ENCODE measurements at regions not wholly inside any gene's neighbourhood (a gene's known extent, or its start where the extent isn't known, plus 50 kb on each side); places are given as distances from the start of the nearest gene placed in this dataset.
"Not testable (repeated sequence)": the region's sequence is repeated elsewhere in the genome, so short reads cannot be mapped to it uniquely, and the experiment has no call there.

DNA sequence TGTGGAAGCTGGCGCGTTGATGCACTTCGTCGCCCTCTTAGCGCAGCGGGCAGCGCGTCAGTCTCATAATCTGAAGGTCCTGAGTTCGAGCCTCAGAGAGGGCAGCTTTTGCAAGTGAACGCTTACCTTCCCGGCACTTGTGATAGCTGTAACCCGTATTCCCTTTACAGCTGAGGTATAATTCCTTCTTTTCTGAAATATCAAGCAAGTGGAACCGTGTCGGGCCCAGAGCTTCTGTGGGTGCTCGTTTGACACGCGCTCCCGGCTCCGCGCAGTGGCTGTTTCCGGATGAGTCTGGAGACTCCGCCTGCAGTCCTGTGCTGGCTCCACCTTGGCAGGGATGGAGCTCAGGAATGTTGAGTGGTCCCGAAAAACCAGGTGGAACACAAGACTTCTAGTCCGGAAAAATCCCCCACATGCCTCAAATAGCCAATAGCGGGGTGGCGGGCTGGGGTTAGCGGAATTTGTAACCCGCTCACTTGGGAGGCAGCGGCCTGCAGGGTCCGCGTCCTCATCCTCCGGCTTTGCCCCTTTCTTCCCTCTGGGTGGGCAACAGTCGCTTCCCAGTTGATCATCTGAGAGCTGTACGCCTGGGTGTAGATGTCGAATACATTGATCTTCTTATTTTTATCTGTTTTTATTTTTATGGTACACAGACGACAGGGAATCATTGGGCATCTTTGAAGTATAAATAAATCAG is 106.8 kb upstream of the ZNF322 start:
- not testable (repeated sequence) for H3K4me3 ChIP-seq (replicated peaks; ENCODE audit: insufficient read depth, low read length); H3K27me3 ChIP-seq (ENCODE audit: insufficient read depth, poor library complexity, severe bottlenecking); DNase-seq (ENCODE audit: low read depth in 1 of 2, low spot score in 1 of 2); H3K27ac ChIP-seq (replicated peaks)

DNA sequence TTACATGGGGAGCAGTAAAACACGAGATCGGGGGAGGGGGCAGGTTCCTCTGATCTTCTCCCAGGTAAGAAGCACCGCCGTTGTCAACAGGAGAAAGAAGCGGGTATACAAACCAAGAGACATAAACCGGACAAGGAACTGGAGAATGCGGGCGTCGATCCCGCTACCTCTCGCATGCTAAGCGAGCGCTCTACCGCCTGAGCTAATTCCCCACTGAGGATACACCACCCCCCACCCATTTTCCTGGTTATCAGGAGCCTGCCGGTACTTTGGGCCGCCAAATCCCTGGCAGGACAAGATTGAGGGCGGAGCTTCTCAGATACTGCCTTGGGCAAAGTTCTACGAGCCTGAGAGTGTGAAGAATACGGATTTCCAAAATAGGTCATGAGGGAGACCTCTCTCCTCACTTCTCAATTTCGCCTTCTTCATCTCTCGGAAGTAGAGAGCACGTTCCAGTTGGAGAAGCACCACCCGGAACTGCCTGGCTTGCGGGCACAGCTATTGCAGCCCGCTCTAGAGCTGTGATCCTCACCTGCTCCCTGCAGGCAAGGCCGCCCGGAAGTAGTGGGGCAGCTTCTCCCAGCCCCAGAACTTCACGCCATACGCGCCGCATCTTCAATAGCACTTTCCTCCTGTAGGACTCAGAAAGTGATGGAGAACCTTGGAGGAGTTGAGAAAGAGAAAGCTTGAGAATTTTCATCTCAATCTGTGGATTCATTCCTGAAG is 111.6 kb upstream of the ZNF322 start:
- H3K4me3 ChIP-seq (replicated peaks; ENCODE audit: insufficient read depth, low read length); DNase-seq (ENCODE audit: low read depth in 1 of 2, low spot score in 1 of 2); H3K27me3 ChIP-seq (ENCODE audit: insufficient read depth, poor library complexity, severe bottlenecking); H3K27ac ChIP-seq (replicated peaks): not testable (repeated sequence)

DNA sequence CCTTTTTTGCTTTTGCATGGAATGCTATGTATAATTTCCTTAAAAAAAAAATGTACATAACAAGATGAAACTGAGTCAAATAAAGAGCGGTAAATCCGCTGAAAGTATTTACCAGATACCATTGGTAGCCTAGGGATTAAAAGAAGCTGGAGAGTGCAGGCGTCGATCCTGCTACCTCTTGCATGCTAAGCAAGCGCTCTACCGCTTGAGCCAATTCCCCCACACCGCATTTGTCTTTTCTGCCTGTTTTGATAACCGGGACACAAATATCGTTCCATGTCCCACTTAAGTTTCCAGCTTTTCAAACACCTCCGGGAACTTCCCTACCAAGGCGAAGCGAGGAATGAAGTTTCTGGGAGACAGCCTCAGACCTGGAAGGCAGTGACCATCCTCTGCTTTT is 113.9 kb upstream of the ZNF322 start:
- not testable (repeated sequence) for DNase-seq (ENCODE audit: low read depth in 1 of 2, low spot score in 1 of 2); H3K27ac ChIP-seq (replicated peaks); H3K4me3 ChIP-seq (replicated peaks; ENCODE audit: insufficient read depth, low read length); H3K27me3 ChIP-seq (ENCODE audit: insufficient read depth, poor library complexity, severe bottlenecking)

GRCh38 chr6:26780563-26780962 is 121.0 kb upstream of the ZNF322 start:
- H3K27ac ChIP-seq (replicated peaks); H3K27me3 ChIP-seq (ENCODE audit: insufficient read depth, poor library complexity, severe bottlenecking); DNase-seq (ENCODE audit: low read depth in 1 of 2, low spot score in 1 of 2); H3K4me3 ChIP-seq (replicated peaks; ENCODE audit: insufficient read depth, low read length): not testable (repeated sequence)

DNA sequence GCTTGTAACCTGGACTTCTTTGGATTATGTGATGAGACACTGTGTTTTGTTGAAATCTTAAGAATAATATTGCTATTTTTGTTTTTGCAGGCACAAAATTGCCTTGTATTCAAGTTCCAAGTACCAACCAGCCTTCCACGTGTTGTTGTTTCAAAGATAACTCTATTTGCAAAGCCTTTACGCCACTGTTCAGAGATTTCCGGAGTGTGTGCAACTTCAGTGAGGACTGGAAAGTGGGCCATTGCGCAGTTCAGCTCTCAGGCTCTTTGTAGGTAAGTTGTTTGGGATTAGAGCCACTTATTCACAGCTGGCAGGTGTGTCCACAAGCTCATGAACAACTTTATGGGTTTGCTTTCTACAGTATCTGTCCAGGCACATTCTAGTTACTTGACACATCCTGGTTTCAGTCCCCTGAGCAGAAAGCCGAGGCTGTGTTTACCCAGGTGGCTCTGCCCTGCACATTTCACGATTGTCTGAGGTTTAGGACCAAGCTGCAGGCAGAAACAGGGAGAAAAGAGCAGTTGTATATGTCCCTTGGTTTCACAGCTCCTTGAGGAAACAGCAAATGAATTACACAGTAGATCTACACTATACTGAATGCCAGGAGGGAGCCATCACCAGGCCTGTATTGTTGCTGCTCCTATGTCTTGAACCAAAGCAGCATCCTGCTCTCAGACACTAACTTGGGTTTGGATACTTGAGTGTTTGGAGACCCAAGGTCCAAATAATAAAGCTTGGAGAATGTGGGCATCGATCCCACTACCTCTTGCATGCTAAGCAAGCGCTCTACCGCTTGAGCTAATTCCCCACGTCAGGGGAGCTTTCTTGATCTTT is 136.1 kb upstream of the ZNF322 start:
- not testable (repeated sequence) for DNase-seq (ENCODE audit: low read depth in 1 of 2, low spot score in 1 of 2); H3K27ac ChIP-seq (replicated peaks); H3K4me3 ChIP-seq (replicated peaks; ENCODE audit: insufficient read depth, low read length); H3K27me3 ChIP-seq (ENCODE audit: insufficient read depth, poor library complexity, severe bottlenecking)

DNA sequence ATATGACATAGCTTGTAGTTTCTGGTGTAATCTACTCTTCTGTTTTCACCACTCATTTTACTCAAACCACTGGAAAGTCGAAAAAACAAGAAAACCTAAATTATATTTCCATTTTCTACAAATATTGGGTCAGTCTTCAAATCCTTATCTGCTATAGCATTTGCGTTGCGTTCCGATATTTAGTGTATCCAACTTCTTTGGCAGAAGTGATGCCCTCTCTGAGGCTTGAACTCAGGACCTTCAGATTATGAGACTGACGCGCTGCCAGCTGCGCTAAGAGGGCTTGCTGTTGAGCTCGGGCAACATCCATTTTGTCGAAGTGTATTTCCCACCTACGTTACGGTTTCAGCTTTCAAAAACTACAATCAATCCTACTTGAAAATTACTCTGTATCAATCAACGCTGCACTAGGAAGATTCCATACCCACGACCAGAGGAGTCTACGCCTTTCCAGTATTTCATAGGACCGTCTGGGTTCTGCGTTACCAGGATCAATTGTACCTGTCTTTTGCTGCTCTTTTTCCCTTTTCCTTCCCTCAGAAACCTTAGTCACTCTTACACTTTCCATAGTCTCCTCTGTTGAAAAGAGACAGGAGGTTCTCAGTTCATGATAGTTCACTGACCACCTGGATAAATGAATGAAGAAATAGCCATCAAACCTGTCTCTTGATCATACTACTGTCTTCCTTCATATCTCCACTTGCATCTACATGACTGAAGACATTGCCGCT is 140.5 kb upstream of the ZNF322 start:
- not testable (repeated sequence) for H3K27ac ChIP-seq (replicated peaks); H3K27me3 ChIP-seq (ENCODE audit: insufficient read depth, poor library complexity, severe bottlenecking); H3K4me3 ChIP-seq (replicated peaks; ENCODE audit: insufficient read depth, low read length); DNase-seq (ENCODE audit: low read depth in 1 of 2, low spot score in 1 of 2)

DNA sequence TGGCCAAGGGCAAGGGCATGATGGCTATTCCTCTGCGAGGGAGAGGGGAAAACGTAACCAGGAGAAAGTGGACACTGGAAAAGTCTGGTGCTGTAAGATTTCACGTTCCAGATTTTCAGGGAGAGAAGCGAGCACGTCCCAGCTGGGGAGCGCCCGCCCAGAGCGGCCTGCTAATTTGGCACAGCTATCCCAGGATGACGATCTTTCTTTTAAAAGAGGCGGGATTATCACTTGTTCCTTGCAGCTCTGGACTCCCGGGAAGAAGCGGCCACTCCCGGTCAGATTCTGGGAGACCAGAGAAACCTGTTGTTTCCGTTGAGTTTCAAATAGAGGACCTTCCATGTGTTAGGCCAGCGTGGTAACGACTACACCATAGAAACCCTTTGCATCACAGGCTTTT is 144.2 kb upstream of the ZNF322 start:
- not testable (repeated sequence) for H3K4me3 ChIP-seq (replicated peaks; ENCODE audit: insufficient read depth, low read length); H3K27ac ChIP-seq (replicated peaks); DNase-seq (ENCODE audit: low read depth in 1 of 2, low spot score in 1 of 2); H3K27me3 ChIP-seq (ENCODE audit: insufficient read depth, poor library complexity, severe bottlenecking)

GRCh38 chr6:26811486-26812116 is 152.1 kb upstream of the ZNF322 start:
- not testable (repeated sequence) for DNase-seq (ENCODE audit: low read depth in 1 of 2, low spot score in 1 of 2)

GRCh38 chr6:26818640-26819225 is 159.2 kb upstream of the ZNF322 start:
- not testable (repeated sequence) for DNase-seq (ENCODE audit: low read depth in 1 of 2, low spot score in 1 of 2); H3K4me3 ChIP-seq (replicated peaks; ENCODE audit: insufficient read depth, low read length); H3K27me3 ChIP-seq (ENCODE audit: insufficient read depth, poor library complexity, severe bottlenecking); H3K27ac ChIP-seq (replicated peaks)

More at GRCh38 chr6:26811486-26812116, 152.1 kb upstream of the ZNF322 start:
- H3K27me3 ChIP-seq (ENCODE audit: insufficient read depth, poor library complexity, severe bottlenecking); H3K27ac ChIP-seq (replicated peaks); H3K4me3 ChIP-seq (replicated peaks; ENCODE audit: insufficient read depth, low read length): not testable (repeated sequence)

- DNase-seq (ENCODE audit: low read depth in 1 of 2, low spot score in 1 of 2); H3K4me3 ChIP-seq (replicated peaks; ENCODE audit: insufficient read depth, low read length); H3K27ac ChIP-seq (replicated peaks); H3K27me3 ChIP-seq (ENCODE audit: insufficient read depth, poor library complexity, severe bottlenecking): not testable (repeated sequence)
These were observed 168.4 kb upstream of the ZNF322 start for GRCh38 chr6:26827965-26828364.

- not testable (repeated sequence) for H3K27ac ChIP-seq (replicated peaks); DNase-seq (ENCODE audit: low read depth in 1 of 2, low spot score in 1 of 2); H3K4me3 ChIP-seq (replicated peaks; ENCODE audit: insufficient read depth, low read length); H3K27me3 ChIP-seq (ENCODE audit: insufficient read depth, poor library complexity, severe bottlenecking)
These were observed 169.9 kb upstream of the ZNF322 start for GRCh38 chr6:26829480-26829879.

- DNase-seq (ENCODE audit: low read depth in 1 of 2, low spot score in 1 of 2); H3K4me3 ChIP-seq (replicated peaks; ENCODE audit: insufficient read depth, low read length); H3K27ac ChIP-seq (replicated peaks); H3K27me3 ChIP-seq (ENCODE audit: insufficient read depth, poor library complexity, severe bottlenecking): not testable (repeated sequence)
These were observed 171.4 kb upstream of the ZNF322 start for GRCh38 chr6:26830992-26831391.

- DNase-seq (ENCODE audit: low read depth in 1 of 2, low spot score in 1 of 2); H3K4me3 ChIP-seq (replicated peaks; ENCODE audit: insufficient read depth, low read length); H3K27me3 ChIP-seq (ENCODE audit: insufficient read depth, poor library complexity, severe bottlenecking); H3K27ac ChIP-seq (replicated peaks): not testable (repeated sequence)
These were observed 176.2 kb upstream of the ZNF322 start for GRCh38 chr6:26835707-26836106.

Data from HL-60 (cell line).